HepG2 (cell line): ENCODE measurements at regions not wholly inside any gene's neighbourhood (a gene's known extent, or its start where the extent isn't known, plus 50 kb on each side); places are given as distances from the start of the nearest gene placed in this dataset.

Source experiments
- AKAP8 ChIP-seq: sonication (generic); formaldehyde crosslinking; IDR thresholded peaks from 2 replicates; pipeline ENCODE4 v1.5.1; 2020; ENCODE audit warnings: mild to moderate bottlenecking, missing genetic modification reagents
- HNRNPLL ChIP-seq: fragments of 200-400 bp; formaldehyde crosslinking; IDR thresholded peaks from 2 replicates; pipeline ENCODE4 v1.6.1; 2017; ENCODE audit warnings: mild to moderate bottlenecking, low read depth, low read length; ENCODE audit not compliant: poor library complexity, severe bottlenecking
- NFE2 ChIP-seq: sonication (generic); formaldehyde crosslinking; IDR thresholded peaks from 2 replicates; pipeline ENCODE4 v1.4.0; 2020; ENCODE audit warnings: missing genetic modification reagents
- NFE2L1 ChIP-seq: sonication (generic); formaldehyde crosslinking; IDR thresholded peaks from 2 replicates; pipeline ENCODE4 v1.4.0; 2020; ENCODE audit warnings: missing genetic modification reagents, mild to moderate bottlenecking, borderline replicate concordance
- PHF20 ChIP-seq: sonication (generic); formaldehyde crosslinking; IDR thresholded peaks from 2 replicates; pipeline ENCODE4 v1.5.0; 2020; ENCODE audit warnings: mild to moderate bottlenecking, missing genetic modification reagents
- SRSF1 ChIP-seq: fragments of 200-400 bp; formaldehyde crosslinking; optimal IDR thresholded peaks from 2 replicates; pipeline ENCODE3; 2017; ENCODE audit warnings: mild to moderate bottlenecking, low read depth, low read length, moderate library complexity
- ZFP1 ChIP-seq: IDR thresholded peaks from 2 replicates; pipeline ENCODE4 v1.6.1; 2016
- ZNF138 ChIP-seq: sonication (generic); formaldehyde crosslinking; IDR thresholded peaks from 2 replicates; pipeline ENCODE4 v1.5.0; 2020; ENCODE audit warnings: mild to moderate bottlenecking, low read depth, missing genetic modification reagents
- ZNF441 ChIP-seq: sonication (generic); formaldehyde crosslinking; IDR thresholded peaks from 2 replicates; pipeline ENCODE4 v1.7.0; 2021; ENCODE audit warnings: missing genetic modification reagents, borderline replicate concordance
- ZNF468 ChIP-seq: sonication (generic); formaldehyde crosslinking; IDR thresholded peaks from 2 replicates; pipeline ENCODE4 v1.8.0; 2022; ENCODE audit warnings: mild to moderate bottlenecking, moderate library complexity, missing genetic modification reagents
- ZNF761 ChIP-seq: sonication (generic); formaldehyde crosslinking; conservative IDR thresholded peaks from 2 replicates; pipeline ENCODE4 v1.4.0; 2020; ENCODE audit warnings: mild to moderate bottlenecking, missing genetic modification reagents
- ZNF768 ChIP-seq: sonication (generic); formaldehyde crosslinking; IDR thresholded peaks from 2 replicates; pipeline ENCODE4 v1.4.0; 2020; ENCODE audit warnings: missing genetic modification reagents
- ZSCAN20 ChIP-seq: sonication (generic); formaldehyde crosslinking; IDR thresholded peaks from 2 replicates; pipeline ENCODE4 v1.4.0; 2020; ENCODE audit warnings: missing genetic modification reagents, mild to moderate bottlenecking, borderline replicate concordance
- TF ChIP-seq, protein P1 (sequence below): sonication (generic); formaldehyde crosslinking; IDR thresholded peaks from 2 replicates; pipeline ENCODE4 v1.5.0; 2020; ENCODE audit warnings: missing genetic modification reagents
- TF ChIP-seq, protein P2 (sequence below): sonication (generic); formaldehyde crosslinking; IDR thresholded peaks from 2 replicates; pipeline ENCODE4 v1.8.1; 2022; ENCODE audit warnings: mild to moderate bottlenecking, missing genetic modification reagents
- TF ChIP-seq, protein P3 (sequence below): sonication (generic); formaldehyde crosslinking; IDR thresholded peaks from 2 replicates; pipeline ENCODE4 v1.4.0; 2020; ENCODE audit warnings: missing genetic modification reagents, borderline replicate concordance
- TF ChIP-seq, protein P4 (sequence below): sonication (generic); formaldehyde crosslinking; IDR thresholded peaks from 2 replicates; pipeline ENCODE4 v1.4.0; 2020; ENCODE audit warnings: mild to moderate bottlenecking, missing genetic modification reagents

DNA sequence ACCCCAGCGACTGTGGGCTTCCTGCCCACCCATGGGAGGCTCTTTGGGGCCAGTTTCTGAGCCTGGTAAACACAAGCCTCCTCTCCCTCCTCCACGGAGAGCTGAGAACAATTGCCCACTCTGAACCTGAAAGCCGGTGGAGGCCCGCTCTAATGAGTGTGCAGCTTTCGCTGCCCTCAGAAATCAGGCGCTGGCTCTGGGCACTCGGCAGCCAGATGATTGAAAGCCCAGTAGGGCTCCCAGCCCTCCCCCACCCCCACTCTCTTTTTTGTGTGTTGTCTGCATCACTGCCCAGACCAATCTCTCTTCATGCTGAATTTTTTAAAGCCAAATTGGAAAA lies 438.9 kb downstream of the RPS24 start (continued):
- TF ChIP-seq, protein P1, sequence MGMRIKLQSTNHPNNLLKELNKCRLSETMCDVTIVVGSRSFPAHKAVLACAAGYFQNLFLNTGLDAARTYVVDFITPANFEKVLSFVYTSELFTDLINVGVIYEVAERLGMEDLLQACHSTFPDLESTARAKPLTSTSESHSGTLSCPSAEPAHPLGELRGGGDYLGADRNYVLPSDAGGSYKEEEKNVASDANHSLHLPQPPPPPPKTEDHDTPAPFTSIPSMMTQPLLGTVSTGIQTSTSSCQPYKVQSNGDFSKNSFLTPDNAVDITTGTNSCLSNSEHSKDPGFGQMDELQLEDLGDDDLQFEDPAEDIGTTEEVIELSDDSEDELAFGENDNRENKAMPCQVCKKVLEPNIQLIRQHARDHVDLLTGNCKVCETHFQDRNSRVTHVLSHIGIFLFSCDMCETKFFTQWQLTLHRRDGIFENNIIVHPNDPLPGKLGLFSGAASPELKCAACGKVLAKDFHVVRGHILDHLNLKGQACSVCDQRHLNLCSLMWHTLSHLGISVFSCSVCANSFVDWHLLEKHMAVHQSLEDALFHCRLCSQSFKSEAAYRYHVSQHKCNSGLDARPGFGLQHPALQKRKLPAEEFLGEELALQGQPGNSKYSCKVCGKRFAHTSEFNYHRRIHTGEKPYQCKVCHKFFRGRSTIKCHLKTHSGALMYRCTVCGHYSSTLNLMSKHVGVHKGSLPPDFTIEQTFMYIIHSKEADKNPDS (CRISPR knock-in tag) = no peak
- TF ChIP-seq, protein P2, sequence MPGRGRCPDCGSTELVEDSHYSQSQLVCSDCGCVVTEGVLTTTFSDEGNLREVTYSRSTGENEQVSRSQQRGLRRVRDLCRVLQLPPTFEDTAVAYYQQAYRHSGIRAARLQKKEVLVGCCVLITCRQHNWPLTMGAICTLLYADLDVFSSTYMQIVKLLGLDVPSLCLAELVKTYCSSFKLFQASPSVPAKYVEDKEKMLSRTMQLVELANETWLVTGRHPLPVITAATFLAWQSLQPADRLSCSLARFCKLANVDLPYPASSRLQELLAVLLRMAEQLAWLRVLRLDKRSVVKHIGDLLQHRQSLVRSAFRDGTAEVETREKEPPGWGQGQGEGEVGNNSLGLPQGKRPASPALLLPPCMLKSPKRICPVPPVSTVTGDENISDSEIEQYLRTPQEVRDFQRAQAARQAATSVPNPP (CRISPR knock-in tag) = no peak
- TF ChIP-seq ZNF441 (CRISPR knock-in tag) (no peak), ZNF768 (peak; percentile 28; the same call in 1 of the 2 replicates), ZFP1 (CRISPR knock-in tag) (no peak), ZNF761 (CRISPR knock-in tag) (no peak), ZNF468 (CRISPR knock-in tag) (no peak), NFE2L1 (CRISPR knock-in tag) (no peak), ZNF138 (CRISPR knock-in tag) (no peak), SRSF1 (no peak), HNRNPLL (no peak), ZSCAN20 (no peak), NFE2 (CRISPR knock-in tag) (no peak), PHF20 (CRISPR knock-in tag) (no peak), AKAP8 (CRISPR knock-in tag) (no peak)
- TF ChIP-seq, protein P3, sequence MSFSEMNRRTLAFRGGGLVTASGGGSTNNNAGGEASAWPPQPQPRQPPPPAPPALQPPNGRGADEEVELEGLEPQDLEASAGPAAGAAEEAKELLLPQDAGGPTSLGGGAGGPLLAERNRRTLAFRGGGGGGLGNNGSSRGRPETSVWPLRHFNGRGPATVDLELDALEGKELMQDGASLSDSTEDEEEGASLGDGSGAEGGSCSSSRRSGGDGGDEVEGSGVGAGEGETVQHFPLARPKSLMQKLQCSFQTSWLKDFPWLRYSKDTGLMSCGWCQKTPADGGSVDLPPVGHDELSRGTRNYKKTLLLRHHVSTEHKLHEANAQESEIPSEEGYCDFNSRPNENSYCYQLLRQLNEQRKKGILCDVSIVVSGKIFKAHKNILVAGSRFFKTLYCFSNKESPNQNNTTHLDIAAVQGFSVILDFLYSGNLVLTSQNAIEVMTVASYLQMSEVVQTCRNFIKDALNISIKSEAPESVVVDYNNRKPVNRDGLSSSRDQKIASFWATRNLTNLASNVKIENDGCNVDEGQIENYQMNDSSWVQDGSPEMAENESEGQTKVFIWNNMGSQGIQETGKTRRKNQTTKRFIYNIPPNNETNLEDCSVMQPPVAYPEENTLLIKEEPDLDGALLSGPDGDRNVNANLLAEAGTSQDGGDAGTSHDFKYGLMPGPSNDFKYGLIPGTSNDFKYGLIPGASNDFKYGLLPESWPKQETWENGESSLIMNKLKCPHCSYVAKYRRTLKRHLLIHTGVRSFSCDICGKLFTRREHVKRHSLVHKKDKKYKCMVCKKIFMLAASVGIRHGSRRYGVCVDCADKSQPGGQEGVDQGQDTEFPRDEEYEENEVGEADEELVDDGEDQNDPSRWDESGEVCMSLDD (CRISPR knock-in tag) = 0 out of 2 replicates have a peak, but pooled peaks have one; percentile 18
- TF ChIP-seq, protein P4, sequence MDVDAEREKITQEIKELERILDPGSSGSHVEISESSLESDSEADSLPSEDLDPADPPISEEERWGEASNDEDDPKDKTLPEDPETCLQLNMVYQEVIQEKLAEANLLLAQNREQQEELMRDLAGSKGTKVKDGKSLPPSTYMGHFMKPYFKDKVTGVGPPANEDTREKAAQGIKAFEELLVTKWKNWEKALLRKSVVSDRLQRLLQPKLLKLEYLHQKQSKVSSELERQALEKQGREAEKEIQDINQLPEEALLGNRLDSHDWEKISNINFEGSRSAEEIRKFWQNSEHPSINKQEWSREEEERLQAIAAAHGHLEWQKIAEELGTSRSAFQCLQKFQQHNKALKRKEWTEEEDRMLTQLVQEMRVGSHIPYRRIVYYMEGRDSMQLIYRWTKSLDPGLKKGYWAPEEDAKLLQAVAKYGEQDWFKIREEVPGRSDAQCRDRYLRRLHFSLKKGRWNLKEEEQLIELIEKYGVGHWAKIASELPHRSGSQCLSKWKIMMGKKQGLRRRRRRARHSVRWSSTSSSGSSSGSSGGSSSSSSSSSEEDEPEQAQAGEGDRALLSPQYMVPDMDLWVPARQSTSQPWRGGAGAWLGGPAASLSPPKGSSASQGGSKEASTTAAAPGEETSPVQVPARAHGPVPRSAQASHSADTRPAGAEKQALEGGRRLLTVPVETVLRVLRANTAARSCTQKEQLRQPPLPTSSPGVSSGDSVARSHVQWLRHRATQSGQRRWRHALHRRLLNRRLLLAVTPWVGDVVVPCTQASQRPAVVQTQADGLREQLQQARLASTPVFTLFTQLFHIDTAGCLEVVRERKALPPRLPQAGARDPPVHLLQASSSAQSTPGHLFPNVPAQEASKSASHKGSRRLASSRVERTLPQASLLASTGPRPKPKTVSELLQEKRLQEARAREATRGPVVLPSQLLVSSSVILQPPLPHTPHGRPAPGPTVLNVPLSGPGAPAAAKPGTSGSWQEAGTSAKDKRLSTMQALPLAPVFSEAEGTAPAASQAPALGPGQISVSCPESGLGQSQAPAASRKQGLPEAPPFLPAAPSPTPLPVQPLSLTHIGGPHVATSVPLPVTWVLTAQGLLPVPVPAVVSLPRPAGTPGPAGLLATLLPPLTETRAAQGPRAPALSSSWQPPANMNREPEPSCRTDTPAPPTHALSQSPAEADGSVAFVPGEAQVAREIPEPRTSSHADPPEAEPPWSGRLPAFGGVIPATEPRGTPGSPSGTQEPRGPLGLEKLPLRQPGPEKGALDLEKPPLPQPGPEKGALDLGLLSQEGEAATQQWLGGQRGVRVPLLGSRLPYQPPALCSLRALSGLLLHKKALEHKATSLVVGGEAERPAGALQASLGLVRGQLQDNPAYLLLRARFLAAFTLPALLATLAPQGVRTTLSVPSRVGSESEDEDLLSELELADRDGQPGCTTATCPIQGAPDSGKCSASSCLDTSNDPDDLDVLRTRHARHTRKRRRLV (CRISPR knock-in tag) = 0 out of 2 replicates have a peak, but pooled peaks have one; percentile 10
